CD4-positive, alpha-beta memory T cell (primary cell): ENCODE measurements at regions not wholly inside any gene's neighbourhood (a gene's known extent, or its start where the extent isn't known, plus 50 kb on each side); places are given as distances from the start of the nearest gene placed in this dataset.
A peak's percentile ranks its signal among the peaks of the same experiment; 100 is the strongest.
"Not testable (repeated sequence)": the region's sequence is repeated elsewhere in the genome, so short reads cannot be mapped to it uniquely, and the experiment has no call there.

Experiments used
- CTCF ChIA-PET: fragments of 350-600 bp; sonication (Branson Sonifier 250); formaldehyde crosslinking; loops from one replicate; lab custom pipeline; 2021; ENCODE audit warnings: inconsistent platforms; ENCODE audit not compliant: partially characterized antibody; lab: Charles Lee
- POLR2A ChIA-PET: fragments of 350-600 bp; sonication (Branson Sonifier 250); formaldehyde crosslinking; loops from one replicate; lab custom pipeline; 2021; ENCODE audit not compliant: partially characterized antibody; lab: Charles Lee
- DNase-seq, 5 donors: peaks; one replicate each; pipeline versions ENCODE4 v3.0.0 to v3.0.0-alpha.2; 2020 to 2022; ENCODE audit warnings: mixed read lengths in 1 of 5
- H3K27ac ChIP-seq: one replicate; pipeline ENCODE4 v1.7.0; 2013; ENCODE audit warnings: low read depth, low read length
- H3K27me3 ChIP-seq: 2 replicates; pipeline ENCODE4 v1.7.0; 2013; ENCODE audit warnings: mild to moderate bottlenecking, low read length, moderate library complexity; ENCODE audit not compliant: insufficient read depth
- H3K36me3 ChIP-seq: 2 replicates; pipeline ENCODE4 v1.7.0; 2013; ENCODE audit warnings: mild to moderate bottlenecking, low read length, moderate library complexity; ENCODE audit not compliant: insufficient read depth
- H3K4me1 ChIP-seq: 2 replicates; pipeline ENCODE4 v1.7.0; 2013; ENCODE audit warnings: mild to moderate bottlenecking, low read length, moderate library complexity; ENCODE audit not compliant: insufficient read depth
- H3K4me3 ChIP-seq, 2 donors: one replicate each; pipeline ENCODE4 v1.7.0; 2013; ENCODE audit warnings: low read length in 2 of 2, mild to moderate bottlenecking in 1 of 2
- H3K9me3 ChIP-seq, 2 donors: one replicate each; pipeline ENCODE4 v1.7.0; 2013; ENCODE audit warnings: low read length in 2 of 2, control low read depth in 1 of 2; ENCODE audit not compliant: control insufficient read depth in 1 of 2
- H3K27ac Mint-ChIP-seq, 7 donors: one replicate each; pipeline ENCODE4 v1.8.0; 2020 to 2021; ENCODE audit warnings: mixed read lengths in 7 of 7, mild to moderate bottlenecking in 6 of 7, inconsistent platforms in 3 of 7, moderate library complexity in 3 of 7
- H3K27me3 Mint-ChIP-seq, 2 donors: one replicate each; pipeline ENCODE4 v1.8.0; 2020 to 2021; ENCODE audit warnings: mixed read lengths in 2 of 2
- H3K36me3 Mint-ChIP-seq, 2 donors: one replicate each; pipeline ENCODE4 v1.8.0; 2020 to 2021; ENCODE audit warnings: mixed read lengths in 2 of 2, inconsistent platforms in 1 of 2, mild to moderate bottlenecking in 1 of 2
- H3K4me1 Mint-ChIP-seq, 4 donors: one replicate each; pipeline ENCODE4 v1.8.0; 2020 to 2021; ENCODE audit warnings: mixed read lengths in 4 of 4, mild to moderate bottlenecking in 1 of 4
- H3K4me3 Mint-ChIP-seq, 8 donors: one replicate each; pipeline ENCODE4 v1.8.0; 2020 to 2021; ENCODE audit warnings: mixed read lengths in 8 of 8, mild to moderate bottlenecking in 7 of 8, moderate library complexity in 6 of 8, inconsistent platforms in 3 of 8
- H3K9me3 Mint-ChIP-seq, 8 donors: one replicate each; pipeline ENCODE4 v1.8.0; 2020 to 2021; ENCODE audit warnings: mixed read lengths in 8 of 8, mild to moderate bottlenecking in 5 of 8, inconsistent platforms in 3 of 8, moderate library complexity in 1 of 8
- intact Hi-C: fragments of 100-400 bp; cut with micrococcal nuclease; formaldehyde crosslinking; loops from one replicate; pipeline ENCODE4 v1.15.1; 2023

- H3K36me3 ChIP-seq, CTCF ChIA-PET, DNase-seq, H3K36me3 Mint-ChIP-seq, H3K4me1 Mint-ChIP-seq, POLR2A ChIA-PET, H3K4me1 ChIP-seq, H3K27ac ChIP-seq, H3K9me3 Mint-ChIP-seq, H3K4me3 Mint-ChIP-seq, H3K9me3 ChIP-seq, H3K27ac Mint-ChIP-seq, intact Hi-C loops, H3K27me3 Mint-ChIP-seq, H3K27me3 ChIP-seq, H3K4me3 ChIP-seq: not testable (repeated sequence)
Observed at GRCh38 chr17:13908971-13909370, 160.3 kb upstream of the COX10 start.

DNA sequence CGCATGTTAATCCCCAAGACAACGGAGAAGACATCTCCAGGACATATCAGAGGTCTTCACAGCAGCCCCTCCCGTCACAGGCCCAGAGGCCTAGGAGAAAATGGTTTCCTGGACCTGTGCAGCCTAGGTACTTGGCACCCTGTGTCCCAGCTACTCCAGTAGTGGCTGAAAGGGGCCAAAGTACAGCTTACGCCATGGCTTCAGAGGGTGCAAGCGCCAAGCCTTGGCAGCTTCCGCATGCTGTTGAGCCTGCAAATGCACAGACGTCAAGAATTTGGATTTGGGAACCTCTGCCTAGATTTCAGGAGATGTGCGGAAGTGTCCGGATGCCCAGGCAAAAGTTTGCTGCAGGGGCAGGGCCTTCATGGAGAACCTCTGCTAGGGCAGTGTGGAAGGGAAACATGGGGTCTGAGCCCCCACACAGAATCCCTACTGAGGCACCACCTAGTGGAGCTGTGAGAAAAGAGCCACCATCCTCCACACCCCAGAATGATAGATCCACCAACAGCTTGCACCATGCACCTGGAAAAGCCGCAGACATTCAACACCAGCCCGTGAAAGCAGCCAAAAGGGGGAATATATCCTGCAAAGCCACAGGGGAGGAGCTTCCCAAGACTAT is 159.3 kb upstream of the COX10 start:
- Histone ChIP-seq H3K9me3 (no peaks in the 10 kb centered on the region), H3K4me1 (no peaks in the 10 kb centered on the region), H3K36me3 (no peaks in the 10 kb centered on the region), H3K4me3 (no peak overlapping the region), H3K27me3 (no peaks in the 10 kb centered on the region), H3K27ac (no peak overlapping the region)
- Mint-ChIP-seq H3K36me3 (no peaks in the 10 kb centered on the region), H3K27ac (no peak overlapping the region), H3K27me3 (no peaks in the 10 kb centered on the region), H3K4me3 (no peak overlapping the region), H3K4me1 (no peaks in the 10 kb centered on the region), H3K9me3 (peaks cover 0 to 2% (median 0%) of the 10 kb centered on the region in 8 donors)
- ChIA-PET POLR2A (no interaction called here), CTCF (no interaction called here)
- DNase-seq = no peak
- intact Hi-C loops = no loop called here

DNA sequence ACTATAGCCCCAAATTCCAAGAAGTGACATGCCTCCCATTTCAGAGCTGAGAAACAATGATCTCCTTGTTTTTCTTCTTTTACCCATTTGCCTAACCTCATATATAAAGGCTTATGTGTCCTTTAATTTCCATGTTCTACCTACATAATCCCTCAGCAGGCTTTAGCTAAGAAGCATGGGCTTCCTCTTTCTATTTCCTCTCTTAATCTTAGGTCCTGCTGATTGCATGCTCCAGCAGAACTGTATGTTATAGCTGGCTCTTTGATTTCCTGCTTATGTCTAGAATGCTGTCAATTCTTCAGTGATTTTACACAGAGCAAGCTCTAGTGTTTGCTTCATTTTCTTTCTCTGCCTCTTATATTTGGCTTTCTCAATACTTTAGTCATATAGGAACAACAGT is 151.7 kb upstream of the COX10 start:
- no peaks in the 10 kb centered on the region for H3K27me3 Mint-ChIP-seq
- peaks cover 0 to 4% (median 0%) of the 10 kb centered on the region in 8 donors for H3K9me3 Mint-ChIP-seq
- intact Hi-C loops = no loop called here
- no peak for DNase-seq
- H3K36me3 Mint-ChIP-seq = no peaks in the 10 kb centered on the region
- peak overlapping the region in 1 of 7 donors; percentile 14 for H3K27ac Mint-ChIP-seq
- ChIA-PET POLR2A (no interaction called here), CTCF (no interaction called here)
- Histone ChIP-seq H3K27me3 (no peaks in the 10 kb centered on the region), H3K27ac (no peak overlapping the region), H3K4me1 (no peaks in the 10 kb centered on the region), H3K36me3 (no peaks in the 10 kb centered on the region), H3K4me3 (no peak overlapping the region), H3K9me3 (no peaks in the 10 kb centered on the region)
- H3K4me3 Mint-ChIP-seq = no peak overlapping the region
- H3K4me1 Mint-ChIP-seq = no peaks in the 10 kb centered on the region

- Histone ChIP-seq H3K27me3 (no peaks in the 10 kb centered on the region), H3K36me3 (no peaks in the 10 kb centered on the region), H3K4me1 (no peaks in the 10 kb centered on the region), H3K27ac (no peak overlapping the region), H3K4me3 (no peak overlapping the region), H3K9me3 (no peaks in the 10 kb centered on the region)
- ChIA-PET CTCF (no interaction called here), POLR2A (no interaction called here)
- no peak for DNase-seq
- Mint-ChIP-seq H3K27me3 (no peaks in the 10 kb centered on the region), H3K27ac (no peak overlapping the region), H3K9me3 (peaks cover 0 to 4% (median 0%) of the 10 kb centered on the region in 8 donors), H3K36me3 (no peaks in the 10 kb centered on the region), H3K4me1 (no peaks in the 10 kb centered on the region), H3K4me3 (no peak overlapping the region)
- intact Hi-C loops = no loop called here
Observed at GRCh38 chr17:13918247-13918646, 151.1 kb upstream of the COX10 start.

DNA sequence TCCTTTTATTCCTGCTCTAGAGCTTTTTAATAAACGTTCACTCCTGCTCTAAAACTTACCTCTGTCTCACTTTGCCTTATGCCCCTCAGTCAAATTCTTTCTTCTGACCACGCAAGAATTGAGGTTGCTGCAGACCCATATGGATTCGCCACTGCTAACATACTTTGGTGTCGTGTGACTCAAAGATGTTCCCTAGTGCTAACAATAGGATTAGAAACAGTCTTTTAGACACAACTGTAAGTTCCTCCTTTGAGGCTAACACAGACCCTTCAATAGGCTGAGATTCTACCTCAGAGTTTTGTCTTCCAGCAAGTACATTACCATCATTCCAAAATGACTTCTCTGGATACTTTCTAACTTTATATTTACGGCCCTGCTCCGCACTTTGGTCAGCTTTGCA is 149.5 kb upstream of the COX10 start:
- peaks cover 0 to 4% (median 0%) of the 10 kb centered on the region in 8 donors for H3K9me3 Mint-ChIP-seq
- no peaks in the 10 kb centered on the region for H3K9me3 ChIP-seq
- intact Hi-C loops = no loop called here
- no peaks in the 10 kb centered on the region for H3K27me3 Mint-ChIP-seq
- H3K27me3 ChIP-seq = no peaks in the 10 kb centered on the region
- no peaks in the 10 kb centered on the region for H3K4me1 ChIP-seq
- no peak overlapping the region for H3K27ac Mint-ChIP-seq
- POLR2A ChIA-PET = no interaction called here
- no peak overlapping the region for H3K27ac ChIP-seq
- no peak overlapping the region for H3K4me3 Mint-ChIP-seq
- no peaks in the 10 kb centered on the region for H3K36me3 Mint-ChIP-seq
- CTCF ChIA-PET = no interaction called here
- H3K4me3 ChIP-seq = no peak overlapping the region
- no peaks in the 10 kb centered on the region for H3K4me1 Mint-ChIP-seq
- DNase-seq = no peak
- no peaks in the 10 kb centered on the region for H3K36me3 ChIP-seq

GRCh38 chr17:13920413-13920812 is 148.9 kb upstream of the COX10 start:
- Histone ChIP-seq H3K36me3 (no peaks in the 10 kb centered on the region), H3K27me3 (no peaks in the 10 kb centered on the region), H3K9me3 (no peaks in the 10 kb centered on the region), H3K4me3 (no peak overlapping the region), H3K27ac (no peak overlapping the region), H3K4me1 (no peaks in the 10 kb centered on the region)
- Mint-ChIP-seq H3K4me3 (no peak overlapping the region), H3K36me3 (no peaks in the 10 kb centered on the region), H3K27ac (no peak overlapping the region), H3K9me3 (peaks cover 0 to 4% (median 0%) of the 10 kb centered on the region in 8 donors), H3K27me3 (no peaks in the 10 kb centered on the region), H3K4me1 (no peaks in the 10 kb centered on the region)
- ChIA-PET POLR2A (no interaction called here), CTCF (no interaction called here)
- no peak for DNase-seq
- intact Hi-C loops = no loop called here

DNA sequence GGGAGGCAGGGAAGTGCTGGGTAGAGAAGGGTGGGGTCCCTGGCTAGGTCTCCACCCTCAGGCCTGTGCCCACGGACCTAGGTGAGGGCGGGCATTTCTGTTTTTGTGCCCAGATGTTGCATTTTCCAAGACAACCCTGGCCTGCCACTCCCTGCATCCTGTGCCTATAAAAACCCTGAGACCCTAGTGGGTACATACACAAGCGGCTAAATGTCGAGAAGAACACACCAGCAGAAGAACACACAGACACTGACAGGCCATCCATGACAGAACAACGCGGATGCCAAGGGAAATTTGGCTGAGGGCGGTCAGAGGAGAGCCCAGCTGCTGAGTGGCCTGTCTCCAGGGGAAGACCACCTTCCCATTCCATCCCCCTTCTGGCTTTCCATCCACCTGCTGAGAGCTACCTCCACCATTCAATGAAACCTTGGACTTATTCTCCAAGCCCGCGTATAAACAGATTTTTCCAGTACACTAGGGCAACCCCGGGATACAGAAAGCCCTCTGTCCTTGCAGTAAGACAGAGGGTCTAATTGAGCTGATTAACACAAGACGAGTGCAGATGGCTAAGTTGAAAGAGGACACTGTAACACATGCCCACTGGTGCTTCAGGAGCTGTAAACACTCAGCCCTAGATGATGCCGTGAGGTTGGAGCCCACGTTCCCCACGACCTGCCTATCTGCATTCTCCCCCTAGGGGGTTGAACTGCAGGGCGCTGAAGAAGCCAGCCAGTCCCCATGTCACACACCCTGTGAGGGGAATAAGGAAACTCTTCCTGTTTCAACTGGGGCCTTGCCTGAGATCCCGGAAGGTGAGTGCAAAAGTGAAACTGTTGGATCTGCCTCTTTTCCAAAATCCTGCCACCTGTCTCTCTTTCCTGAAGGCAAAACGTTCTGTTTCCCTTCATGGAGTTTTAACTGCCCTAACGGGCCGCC is 147.2 kb upstream of the COX10 start:
- Mint-ChIP-seq H3K4me3 (no peak overlapping the region), H3K36me3 (no peaks in the 10 kb centered on the region), H3K9me3 (no peaks in the 10 kb centered on the region), H3K27me3 (no peaks in the 10 kb centered on the region), H3K27ac (peak overlapping the region in 1 of 7 donors; percentile 45), H3K4me1 (no peaks in the 10 kb centered on the region)
- DNase-seq = no peak
- Histone ChIP-seq H3K4me1 (no peaks in the 10 kb centered on the region), H3K27me3 (no peaks in the 10 kb centered on the region), H3K9me3 (no peaks in the 10 kb centered on the region), H3K36me3 (no peaks in the 10 kb centered on the region), H3K27ac (no peak overlapping the region), H3K4me3 (no peak overlapping the region)
- intact Hi-C loops = no loop called here
- CTCF ChIA-PET = no interaction called here
- POLR2A ChIA-PET = no interaction called here
